HepG2 (cell line): ENCODE measurements at regions not wholly inside any gene's neighbourhood (a gene's known extent, or its start where the extent isn't known, plus 50 kb on each side); places are given as distances from the start of the nearest gene placed in this dataset.

Source experiments
- ATAC-seq: fragments of 200-7000 bp; cut with Tn5 transposase; 3 replicates; pipeline ENCODE4 v1.9.1; 2020; ENCODE audit warnings: mild to moderate bottlenecking, moderate library complexity
- BruUV-seq: library from RNA; stranded (reverse); fragments of 400-500 nt; replicated peaks from 2 replicates; lab custom pipeline; 2021; lab: Mats Ljungman, UMichigan
- CTCF ChIA-PET: fragments of 300-600 bp; formaldehyde crosslinking; extraction: SDS; loops from one replicate; lab custom pipeline; 2021; ENCODE audit warnings: low total read pairs, inconsistent platforms, low intra/inter-chr PET ratio; lab: Yijun Ruan, JAX
- POLR2A ChIA-PET: fragments of 350-600 bp; sonication (Branson Sonifier 250); formaldehyde crosslinking; loops from one replicate; lab custom pipeline; 2020; ENCODE audit warnings: antibody characterized with exemption, inconsistent platforms; lab: Yijun Ruan, JAX
- DNase-seq: peaks from one replicate; pipeline ENCODE4 v3.0.0-alpha.2; 2015; ENCODE audit warnings: low spot score
- FAIRE-seq: peaks from 3 replicates; lab custom pipeline; 2011; peaks lifted over from hg19 to GRCh38; lab: Jason Lieb, UNC
- H2AFZ ChIP-seq: one replicate; pipeline ENCODE4 v1.6.1; 2011; ENCODE audit warnings: low read length, inconsistent platforms
- H3K27ac ChIP-seq: fragments of 300-600 bp; 3 replicates; pipeline ENCODE4 v1.8.0; 2011; ENCODE audit warnings: mixed run types, mild to moderate bottlenecking, mixed read lengths, low read length, inconsistent platforms; ENCODE audit not compliant: insufficient read depth; ENCODE audit errors: extremely low read length
- H3K27me3 ChIP-seq, 2 experiments: fragments of 200-600 bp in 1 of 2; 2 replicates in 1 of 2; 3 replicates in 1 of 2; pipeline versions ENCODE4 v1.6.0 to v1.8.0; 2011; ENCODE audit warnings: low read length in 2 of 2, mild to moderate bottlenecking in 2 of 2, moderate library complexity in 2 of 2, inconsistent platforms in 1 of 2; ENCODE audit not compliant: insufficient read depth in 2 of 2, control insufficient read depth in 1 of 2
- H3K36me3 ChIP-seq, 2 experiments: fragments of 200-600 bp in 1 of 2; replicated peaks in 1 of 2; 2 replicates in 1 of 2; 3 replicates in 1 of 2; pipeline versions ENCODE4 v1.5.1 to v1.8.0; 2011; ENCODE audit warnings: low read length in 2 of 2, inconsistent platforms in 1 of 2; ENCODE audit not compliant: insufficient read depth in 2 of 2, control insufficient read depth in 1 of 2
- H3K4me1 ChIP-seq: 2 replicates; pipeline ENCODE4 v1.5.1; 2012; ENCODE audit warnings: low read length, inconsistent platforms; ENCODE audit not compliant: insufficient read depth
- H3K4me2 ChIP-seq: 2 replicates; pipeline ENCODE4 v1.6.0; 2011; ENCODE audit warnings: low read depth, low read length, inconsistent platforms
- H3K4me3 ChIP-seq, 3 experiments: fragments of 200-600 bp in 1 of 3; sonication (generic), shearing (Covaris generic) in 1 of 3; replicated peaks in 1 of 3; 2 replicates each; pipeline ENCODE4 v1.5.1; 2011 to 2016; ENCODE audit warnings: low read length in 3 of 3, inconsistent platforms in 2 of 3, low read depth in 2 of 3, mild to moderate bottlenecking in 2 of 3, control low read depth in 1 of 3, mixed read lengths in 1 of 3; ENCODE audit not compliant: insufficient read depth in 1 of 3
- H3K79me2 ChIP-seq: one replicate; pipeline ENCODE4 v1.6.1; 2011; ENCODE audit warnings: low read length, inconsistent platforms; ENCODE audit not compliant: insufficient read depth
- H3K9ac ChIP-seq: 2 replicates; pipeline ENCODE4 v1.6.0; 2011; ENCODE audit warnings: mild to moderate bottlenecking, low read depth, low read length, inconsistent platforms; ENCODE audit not compliant: insufficient read depth
- H3K9me3 ChIP-seq: 2 replicates; pipeline ENCODE4 v1.5.1; 2012; ENCODE audit warnings: mild to moderate bottlenecking, low read length
- H4K20me1 ChIP-seq: 2 replicates; pipeline ENCODE4 v1.6.0; 2011; ENCODE audit warnings: inconsistent platforms, mild to moderate bottlenecking, low read length, moderate library complexity; ENCODE audit not compliant: insufficient read depth
- ARNT ChIP-seq: fragments of 450-650 bp; IDR thresholded peaks from 2 replicates; pipeline ENCODE4 v1.6.1; 2017
- EED ChIP-seq: sonication (generic); formaldehyde crosslinking; IDR thresholded peaks from 2 replicates; pipeline ENCODE4 v1.5.0; 2020; ENCODE audit warnings: mild to moderate bottlenecking, missing genetic modification reagents
- FIP1L1 ChIP-seq: fragments of 200-400 bp; formaldehyde crosslinking; IDR thresholded peaks from 2 replicates; pipeline ENCODE4 v1.6.1; 2018; ENCODE audit warnings: low read depth, mild to moderate bottlenecking, low read length, moderate library complexity, borderline replicate concordance; ENCODE audit not compliant: insufficient read depth
- HMGXB3 ChIP-seq: sonication (generic); formaldehyde crosslinking; IDR thresholded peaks from 2 replicates; pipeline ENCODE4 v1.4.0; 2020; ENCODE audit warnings: missing genetic modification reagents, borderline replicate concordance
- MTF1 ChIP-seq: sonication (generic); formaldehyde crosslinking; IDR thresholded peaks from 2 replicates; pipeline ENCODE4 v1.5.0; 2020; ENCODE audit warnings: missing genetic modification reagents
- NPAS2 ChIP-seq: sonication (generic); formaldehyde crosslinking; IDR thresholded peaks from 2 replicates; pipeline ENCODE4 v1.8.0; 2022; ENCODE audit warnings: mild to moderate bottlenecking, missing genetic modification reagents, borderline replicate concordance
- ZBTB44 ChIP-seq: sonication (generic); formaldehyde crosslinking; IDR thresholded peaks from 2 replicates; pipeline ENCODE4 v1.4.0; 2020; ENCODE audit warnings: missing genetic modification reagents
- ZIK1 ChIP-seq: sonication (generic); formaldehyde crosslinking; IDR thresholded peaks from 2 replicates; pipeline ENCODE4 v1.5.0; 2020; ENCODE audit warnings: mild to moderate bottlenecking, low read depth, missing genetic modification reagents, borderline replicate concordance
- ZMYM3 ChIP-seq: sonication (generic); formaldehyde crosslinking; IDR thresholded peaks from 2 replicates; pipeline ENCODE4 v1.5.1; 2020; ENCODE audit warnings: mild to moderate bottlenecking, missing genetic modification reagents
- ZMYM4 ChIP-seq: sonication (generic); formaldehyde crosslinking; IDR thresholded peaks from 2 replicates; pipeline ENCODE4 v1.8.1; 2023; ENCODE audit warnings: mild to moderate bottlenecking, missing genetic modification reagents
- ZNF232 ChIP-seq: sonication (generic); formaldehyde crosslinking; IDR thresholded peaks from 2 replicates; pipeline ENCODE4 v1.4.0; 2020; ENCODE audit warnings: missing genetic modification reagents, borderline replicate concordance
- ZNF235 ChIP-seq: sonication (generic); formaldehyde crosslinking; IDR thresholded peaks from 2 replicates; pipeline ENCODE4 v1.8.1; 2023; ENCODE audit warnings: mild to moderate bottlenecking, missing genetic modification reagents, borderline replicate concordance
- ZNF275 ChIP-seq: sonication (generic); formaldehyde crosslinking; IDR thresholded peaks from 2 replicates; pipeline ENCODE4 v1.8.0; 2022; ENCODE audit warnings: missing genetic modification reagents, mild to moderate bottlenecking, inconsistent platforms, borderline replicate concordance
- ZNF773 ChIP-seq: sonication (generic); formaldehyde crosslinking; IDR thresholded peaks from 2 replicates; pipeline ENCODE4 v1.4.0; 2020; ENCODE audit warnings: missing genetic modification reagents, borderline replicate concordance
- WGBS: methylation state at CpG from one replicate; pipeline ENCODE4 v1.1.6; 2017; ENCODE audit warnings: low lambda C conversion rate; 5-methylcytosine and 5-hydroxymethylcytosine counted together
- in situ Hi-C: cut with HindIII; loops from 2 replicates; pipeline ENCODE4 v1.10.0; 2017; ENCODE audit warnings: low pct_unique_long_range_greater_than_20kb; ENCODE audit not compliant: extremely low pct_ligation_motif_present
- intact Hi-C: fragments of 100-400 bp; cut with micrococcal nuclease; formaldehyde crosslinking; loops from one replicate; pipeline ENCODE4 v1.10.0; 2022; ENCODE audit not compliant: unreplicated experiment
- TF ChIP-seq, protein P1 (sequence below): sonication (generic); formaldehyde crosslinking; IDR thresholded peaks from 2 replicates; pipeline ENCODE4 v1.8.0; 2022; ENCODE audit warnings: low read depth, missing genetic modification reagents

DNA sequence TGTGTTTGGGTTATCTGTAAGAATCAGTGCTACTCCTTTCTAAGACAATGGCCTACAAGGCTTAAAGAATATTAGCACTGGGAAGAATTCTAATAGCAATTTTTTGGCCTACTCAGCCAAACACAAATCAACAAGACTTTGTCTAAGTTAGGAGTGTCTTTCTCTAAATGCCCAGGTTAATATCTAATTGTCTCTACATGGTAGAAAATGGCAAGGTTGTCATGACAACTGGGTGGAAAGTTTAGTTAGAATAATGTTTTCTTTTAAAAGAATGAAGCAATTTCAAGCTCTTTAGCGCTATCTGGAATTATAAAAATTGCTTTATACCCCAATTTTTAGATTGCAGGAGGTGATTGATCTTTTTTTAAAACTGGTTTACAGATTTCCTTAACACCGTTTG, 396.8 kb downstream of the TUSC7 start:
- ChIA-PET POLR2A (no interaction called here), CTCF (no interaction called here)
- no peaks in the 10 kb centered on the region for H3K4me1 ChIP-seq
- BruUV-seq: no TSS peak
- ATAC-seq (no peak), DNase-seq (no peak), FAIRE-seq (no peak)
- H4K20me1 ChIP-seq: no peaks in the 10 kb centered on the region
- H3K27ac ChIP-seq: no peak overlapping the region
- no peaks in the 10 kb centered on the region; a peak in 1 of 5 replicates for H3K27me3 ChIP-seq
- no peak overlapping the region for H3K9ac ChIP-seq
- in situ Hi-C loops (no loop called here), intact Hi-C loops (no loop called here)
- no peaks in the 10 kb centered on the region for H3K9me3 ChIP-seq
- H2AFZ ChIP-seq: no peak overlapping the region
- TF ChIP-seq ARNT (no peak), ZBTB44 (CRISPR knock-in tag) (no peak), NPAS2 (no peak), MTF1 (CRISPR knock-in tag) (no peak), ZIK1 (CRISPR knock-in tag) (no peak), ZNF232 (CRISPR knock-in tag) (no peak), FIP1L1 (no peak), ZNF275 (CRISPR knock-in tag) (no peak), ZMYM3 (no peak), EED (no peak), ZNF773 (no peak), ZMYM4 (CRISPR knock-in tag) (no peak), ZNF235 (CRISPR knock-in tag) (no peak), HMGXB3 (CRISPR knock-in tag) (no peak)
- TF ChIP-seq, protein P1, sequence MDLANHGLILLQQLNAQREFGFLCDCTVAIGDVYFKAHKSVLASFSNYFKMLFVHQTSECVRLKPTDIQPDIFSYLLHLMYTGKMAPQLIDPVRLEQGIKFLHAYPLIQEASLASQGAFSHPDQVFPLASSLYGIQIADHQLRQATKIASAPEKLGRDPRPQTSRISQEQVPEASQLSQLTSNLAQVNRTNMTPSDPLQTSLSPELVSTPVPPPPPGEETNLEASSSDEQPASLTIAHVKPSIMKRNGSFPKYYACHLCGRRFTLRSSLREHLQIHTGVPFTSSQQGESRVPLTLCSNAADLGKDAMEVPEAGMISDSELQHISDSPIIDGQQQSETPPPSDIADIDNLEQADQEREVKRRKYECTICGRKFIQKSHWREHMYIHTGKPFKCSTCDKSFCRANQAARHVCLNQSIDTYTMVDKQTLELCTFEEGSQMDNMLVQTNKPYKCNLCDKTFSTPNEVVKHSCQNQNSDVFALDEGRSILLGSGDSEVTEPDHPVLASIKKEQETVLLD (CRISPR knock-in tag): no peak
- no peaks in the 10 kb centered on the region for H3K79me2 ChIP-seq
- no peaks in the 10 kb centered on the region for H3K36me3 ChIP-seq
- no peak overlapping the region for H3K4me2 ChIP-seq
- no peak overlapping the region for H3K4me3 ChIP-seq
- 5% methylated on average over 2 of the region's 2 CpGs for WGBS
